OCI-LY1 (cell line): ENCODE measurements at regions not wholly inside any gene's neighbourhood (a gene's known extent, or its start where the extent isn't known, plus 50 kb on each side); places are given as distances from the start of the nearest gene placed in this dataset.

Experiments
- H2AFZ ChIP-seq: fragments of 200-600 bp; sonication (generic), shearing (Covaris generic); 2 replicates; pipeline ENCODE4 v1.6.0; 2014; ENCODE audit warnings: antibody characterized with exemption, mild to moderate bottlenecking, low read length
- H3F3A ChIP-seq: fragments of 200-600 bp; sonication (generic), shearing (Covaris generic); 2 replicates; pipeline ENCODE4 v1.6.0; 2014; ENCODE audit warnings: mild to moderate bottlenecking, antibody characterized with exemption, low read length, moderate library complexity; ENCODE audit not compliant: insufficient read depth
- H3K27ac ChIP-seq: fragments of 200-600 bp; sonication (generic); 2 replicates; pipeline ENCODE4 v1.5.1; 2014; ENCODE audit warnings: low read length, mixed run types, mild to moderate bottlenecking, low read depth; ENCODE audit not compliant: poor library complexity, severe bottlenecking
- H3K27me3 ChIP-seq: fragments of 200-600 bp; sonication (generic); 2 replicates; pipeline ENCODE4 v1.6.0; 2014; ENCODE audit warnings: antibody characterized with exemption, mild to moderate bottlenecking, low read length, moderate library complexity; ENCODE audit not compliant: insufficient read depth
- H3K36me3 ChIP-seq: fragments of 200-600 bp; sonication (generic); 2 replicates; pipeline ENCODE4 v1.6.1; 2014; ENCODE audit warnings: mild to moderate bottlenecking, antibody characterized with exemption, low read length, moderate library complexity, mixed read lengths; ENCODE audit not compliant: insufficient read depth
- H3K4me1 ChIP-seq: fragments of 200-600 bp; sonication (generic); 2 replicates; pipeline ENCODE4 v1.5.1; 2014; ENCODE audit warnings: mild to moderate bottlenecking, low read length, moderate library complexity; ENCODE audit not compliant: insufficient read depth, severe bottlenecking
- H3K4me2 ChIP-seq: fragments of 200-600 bp; sonication (generic), shearing (Covaris generic); 2 replicates; pipeline ENCODE4 v1.6.1; 2014; ENCODE audit warnings: low read length
- H3K4me3 ChIP-seq: fragments of 200-600 bp; sonication (generic); 2 replicates; pipeline ENCODE4 v1.5.1; 2014; ENCODE audit warnings: low read length, low read depth, mild to moderate bottlenecking, mixed read lengths; ENCODE audit not compliant: poor library complexity, severe bottlenecking
- H3K79me2 ChIP-seq: fragments of 200-600 bp; shearing (Covaris generic); 2 replicates; pipeline ENCODE4 v1.6.1; 2016; ENCODE audit warnings: mixed run types, low read length, mixed read lengths; ENCODE audit not compliant: insufficient read depth
- H3K9ac ChIP-seq: fragments of 200-600 bp; sonication (generic), shearing (Covaris generic); 2 replicates; pipeline ENCODE4 v1.6.1; 2014; ENCODE audit warnings: mild to moderate bottlenecking, low read length, mixed read lengths
- H3K9me2 ChIP-seq: fragments of 200-600 bp; sonication (generic), shearing (Covaris generic); 2 replicates; pipeline ENCODE4 v1.6.1; 2014; ENCODE audit warnings: low read depth, mild to moderate bottlenecking, low read length, mixed read lengths
- H3K9me3 ChIP-seq: fragments of 200-600 bp; shearing (Covaris generic); 2 replicates; pipeline ENCODE4 v1.6.1; 2014; ENCODE audit warnings: low read length, mixed read lengths
- H4K20me1 ChIP-seq: fragments of 200-600 bp; sonication (generic), shearing (Covaris generic); 2 replicates; pipeline ENCODE4 v1.6.0; 2016; ENCODE audit warnings: mild to moderate bottlenecking, low read length; ENCODE audit not compliant: insufficient read depth
- EZH2 ChIP-seq: fragments of 200-600 bp; sonication (generic), shearing (Covaris generic); IDR thresholded peaks from 2 replicates; pipeline ENCODE4 v1.8.0; 2017; ENCODE audit warnings: borderline replicate concordance, mixed run types, mild to moderate bottlenecking, antibody characterized with exemption, low read length, moderate library complexity, mixed read lengths
- TF ChIP-seq, protein P1 (sequence below): fragments of 200-600 bp; sonication (generic), shearing (Covaris generic); IDR thresholded peaks from 2 replicates; pipeline ENCODE4 v1.5.1; 2017; ENCODE audit warnings: mild to moderate bottlenecking, antibody characterized with exemption, low read length, moderate library complexity, mixed read lengths

DNA sequence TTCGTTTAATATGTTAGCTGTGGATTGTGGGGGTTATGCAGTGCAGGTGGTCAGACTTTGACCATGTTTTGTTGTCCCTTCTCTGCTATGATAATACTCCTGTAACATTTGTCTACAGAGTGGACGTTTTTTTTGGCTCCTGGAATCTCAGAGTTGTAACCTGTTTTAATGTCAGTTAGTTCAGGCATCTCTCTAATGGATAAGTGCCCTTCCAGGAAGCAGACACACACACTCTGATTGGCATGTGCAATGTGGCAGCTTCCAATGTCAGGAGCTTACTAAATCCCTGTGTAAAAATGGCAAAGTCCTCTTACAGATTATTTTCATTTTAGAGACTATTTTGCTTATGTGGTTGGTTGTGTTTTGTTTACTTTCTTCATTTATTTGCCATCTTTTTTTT is 222.2 kb upstream of the ARPP21 start:
- no peak overlapping the region for H3K4me3 ChIP-seq
- no peak for TF ChIP-seq EZH2
- TF ChIP-seq, protein P1, sequence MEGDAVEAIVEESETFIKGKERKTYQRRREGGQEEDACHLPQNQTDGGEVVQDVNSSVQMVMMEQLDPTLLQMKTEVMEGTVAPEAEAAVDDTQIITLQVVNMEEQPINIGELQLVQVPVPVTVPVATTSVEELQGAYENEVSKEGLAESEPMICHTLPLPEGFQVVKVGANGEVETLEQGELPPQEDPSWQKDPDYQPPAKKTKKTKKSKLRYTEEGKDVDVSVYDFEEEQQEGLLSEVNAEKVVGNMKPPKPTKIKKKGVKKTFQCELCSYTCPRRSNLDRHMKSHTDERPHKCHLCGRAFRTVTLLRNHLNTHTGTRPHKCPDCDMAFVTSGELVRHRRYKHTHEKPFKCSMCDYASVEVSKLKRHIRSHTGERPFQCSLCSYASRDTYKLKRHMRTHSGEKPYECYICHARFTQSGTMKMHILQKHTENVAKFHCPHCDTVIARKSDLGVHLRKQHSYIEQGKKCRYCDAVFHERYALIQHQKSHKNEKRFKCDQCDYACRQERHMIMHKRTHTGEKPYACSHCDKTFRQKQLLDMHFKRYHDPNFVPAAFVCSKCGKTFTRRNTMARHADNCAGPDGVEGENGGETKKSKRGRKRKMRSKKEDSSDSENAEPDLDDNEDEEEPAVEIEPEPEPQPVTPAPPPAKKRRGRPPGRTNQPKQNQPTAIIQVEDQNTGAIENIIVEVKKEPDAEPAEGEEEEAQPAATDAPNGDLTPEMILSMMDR = no peak

DNA sequence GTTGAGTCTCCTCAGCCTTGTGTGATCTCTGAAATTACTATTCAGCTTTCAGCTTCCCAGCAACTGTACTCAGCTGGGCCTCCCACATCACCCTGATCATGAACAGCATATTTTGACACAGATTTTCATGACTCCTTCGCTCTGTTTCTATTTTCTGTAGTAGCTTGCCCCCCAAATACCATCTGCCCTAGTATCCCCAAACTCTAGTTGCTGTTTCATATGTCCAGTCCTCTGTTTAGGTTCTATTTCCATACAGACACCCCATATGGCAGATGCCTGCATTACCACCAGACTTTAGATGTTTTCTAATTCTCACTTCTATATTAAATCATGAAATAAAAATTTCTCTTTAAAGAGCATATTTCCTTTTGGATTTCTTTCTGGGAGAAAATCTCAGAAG is 217.2 kb upstream of the ARPP21 start:
- Histone ChIP-seq H3K4me2 (no peak overlapping the region), H2AFZ (no peak overlapping the region), H3K9ac (no peak overlapping the region), H3K27me3 (no peaks in the 10 kb centered on the region), H3K4me3 (no peak overlapping the region), H3K36me3 (no peaks in the 10 kb centered on the region), H3K4me1 (peaks cover 16% of the 10 kb centered on the region), H3K9me3 (no peaks in the 10 kb centered on the region), H3K79me2 (no peaks in the 10 kb centered on the region), H3K9me2 (no peaks in the 10 kb centered on the region), H4K20me1 (no peaks in the 10 kb centered on the region), H3F3A (no peaks in the 10 kb centered on the region), H3K27ac (no peak overlapping the region)
- TF ChIP-seq, protein P1 = no peak
- TF ChIP-seq EZH2 = no peak

More for the DNA sequence above, 222.2 kb upstream of the ARPP21 start:
- peak overlapping the region; percentile 57; the same call in 1 of the 2 replicates for H2AFZ ChIP-seq
- no peaks in the 10 kb centered on the region for H3K27me3 ChIP-seq
- H3K9ac ChIP-seq = no peak overlapping the region
- H3K79me2 ChIP-seq = no peaks in the 10 kb centered on the region
- no peaks in the 10 kb centered on the region for H4K20me1 ChIP-seq
- no peak overlapping the region for H3K27ac ChIP-seq
- H3K4me1 ChIP-seq = peaks cover 4% of the 10 kb centered on the region
- H3K9me3 ChIP-seq = no peaks in the 10 kb centered on the region
- H3K4me2 ChIP-seq = no peak overlapping the region
- H3K36me3 ChIP-seq = no peaks in the 10 kb centered on the region
- H3K9me2 ChIP-seq = no peaks in the 10 kb centered on the region
- no peaks in the 10 kb centered on the region for H3F3A ChIP-seq

DNA sequence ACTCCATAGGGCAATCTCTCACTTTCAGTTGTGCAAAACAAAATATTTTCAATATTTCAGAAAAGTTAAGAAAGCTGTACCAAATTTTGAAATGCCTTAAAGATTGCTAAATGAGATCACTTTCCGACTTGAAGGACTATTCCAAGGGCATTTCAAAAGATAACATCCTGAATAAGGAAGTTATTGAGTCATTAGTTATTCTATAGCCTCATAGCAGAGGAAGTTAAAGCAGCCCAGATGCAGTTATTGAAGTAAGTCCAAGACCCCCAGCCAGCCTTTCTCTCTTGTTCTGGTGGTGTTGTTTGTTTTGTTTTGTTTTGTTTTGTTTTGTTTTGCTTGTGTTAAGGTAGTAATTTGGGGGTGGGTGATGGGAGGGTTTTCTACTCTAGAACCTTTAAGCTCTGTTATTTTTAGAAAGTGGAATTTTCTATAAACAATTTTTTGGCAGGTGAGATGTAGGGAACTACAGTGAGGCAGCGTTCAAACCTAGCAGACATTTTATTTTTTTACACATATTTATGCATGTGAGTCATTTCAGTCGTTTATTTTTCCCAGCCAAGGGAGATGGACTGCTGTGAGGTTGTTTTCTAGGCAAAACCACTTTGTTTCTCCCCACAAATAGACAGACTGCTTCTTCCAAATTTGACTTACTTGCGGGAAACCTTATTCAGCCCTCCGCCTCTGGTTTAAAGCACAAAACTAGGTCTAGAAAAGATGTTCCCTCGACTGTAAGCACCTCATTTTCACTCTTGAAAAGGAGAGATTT is 216.3 kb upstream of the ARPP21 start:
- TF ChIP-seq, protein P1 = no peak
- TF ChIP-seq EZH2 = no peak
- Histone ChIP-seq H3K79me2 (no peaks in the 10 kb centered on the region), H3K9ac (peak overlapping the region; percentile 39), H3K9me2 (no peaks in the 10 kb centered on the region), H3K4me3 (no peak overlapping the region), H3K9me3 (no peaks in the 10 kb centered on the region), H3K27me3 (no peaks in the 10 kb centered on the region), H3K4me2 (peak overlapping the region; percentile 22), H2AFZ (peak overlapping the region; percentile 98), H3F3A (no peaks in the 10 kb centered on the region), H3K36me3 (no peaks in the 10 kb centered on the region), H4K20me1 (no peaks in the 10 kb centered on the region), H3K27ac (peak overlapping the region; percentile 66), H3K4me1 (peaks cover 16% of the 10 kb centered on the region)
